IMR-90 (cell line): ENCODE measurements at regions not wholly inside any gene's neighbourhood (a gene's known extent, or its start where the extent isn't known, plus 50 kb on each side); places are given as distances from the start of the nearest gene placed in this dataset.

ENCODE experiments used
- ATAC-seq: fragments of 200-7000 bp; cut with Tn5 transposase; 2 replicates; pipeline ENCODE4 v1.9.1; 2020; ENCODE audit warnings: low read depth, mild to moderate bottlenecking, moderate library complexity
- BruUV-seq: library from RNA; stranded (reverse); fragments of 400-500 nt; replicated peaks from 2 replicates; lab custom pipeline; 2021; lab: Mats Ljungman, UMichigan
- CTCF ChIA-PET: fragments of 300-600 bp; formaldehyde crosslinking; extraction: SDS; loops from one replicate; lab custom pipeline; 2021; ENCODE audit warnings: antibody characterized with exemption; lab: Yijun Ruan, JAX
- POLR2A ChIA-PET: fragments of 300-600 bp; sonication (Branson Sonifier 250); formaldehyde crosslinking; loops from one replicate; lab custom pipeline; 2022; ENCODE audit warnings: antibody characterized with exemption; ENCODE audit not compliant: unreplicated experiment; lab: Charles Lee
- DNase-seq: peaks from one replicate; pipeline ENCODE4 v3.0.0; 2013
- H2AFZ ChIP-seq: replicated peaks from 2 replicates; pipeline ENCODE3; 2013; ENCODE audit warnings: low read length, mild to moderate bottlenecking; ENCODE audit not compliant: poor library complexity
- H2AK5ac ChIP-seq: 2 replicates; pipeline ENCODE4 v1.6.1; 2013; ENCODE audit warnings: low read depth, low read length, inconsistent platforms
- H2AK9ac ChIP-seq: replicated peaks from 2 replicates; pipeline ENCODE3; 2013; ENCODE audit warnings: mild to moderate bottlenecking, low read depth, low read length, moderate library complexity; ENCODE audit not compliant: poor library complexity
- H2BK120ac ChIP-seq: 2 replicates; pipeline ENCODE4 v1.6.1; 2013; ENCODE audit warnings: low read depth, low read length, inconsistent platforms
- H2BK15ac ChIP-seq: 3 replicates; pipeline ENCODE4 v1.6.1; 2013; ENCODE audit warnings: low read depth, low read length, inconsistent platforms
- H2BK20ac ChIP-seq: 2 replicates; pipeline ENCODE4 v1.6.1; 2013; ENCODE audit warnings: low read depth, mild to moderate bottlenecking, inconsistent platforms, low read length, moderate library complexity
- H2BK5ac ChIP-seq: 2 replicates; pipeline ENCODE4 v1.6.1; 2013; ENCODE audit warnings: mild to moderate bottlenecking, low read depth, low read length, inconsistent platforms; ENCODE audit not compliant: poor library complexity, severe bottlenecking
- H3K14ac ChIP-seq: replicated peaks from 2 replicates; pipeline ENCODE4 v1.6.1; 2013; ENCODE audit warnings: low read depth, low read length, inconsistent platforms
- H3K18ac ChIP-seq: 2 replicates; pipeline ENCODE4 v1.6.1; 2013; ENCODE audit warnings: low read depth, low read length, control low read depth
- H3K23ac ChIP-seq: 2 replicates; pipeline ENCODE4 v1.6.1; 2013; ENCODE audit warnings: low read depth, low read length, inconsistent platforms
- H3K27ac ChIP-seq: 2 replicates; pipeline ENCODE4 v1.5.1; 2013; ENCODE audit warnings: mild to moderate bottlenecking, control low read depth, low read length; ENCODE audit not compliant: insufficient read depth
- H3K27me3 ChIP-seq: 2 replicates; pipeline ENCODE4 v1.6.1; 2013; ENCODE audit warnings: low read length; ENCODE audit not compliant: control insufficient read depth, insufficient read depth
- H3K36me3 ChIP-seq: 2 replicates; pipeline ENCODE4 v1.6.1; 2013; ENCODE audit warnings: low read length, mixed read lengths; ENCODE audit not compliant: control insufficient read depth, insufficient read depth
- H3K4ac ChIP-seq: 2 replicates; pipeline ENCODE4 v1.6.1; 2013; ENCODE audit warnings: low read depth, low read length, inconsistent platforms
- H3K4me1 ChIP-seq: 2 replicates; pipeline ENCODE4 v1.6.1; 2013; ENCODE audit warnings: low read length, mixed read lengths; ENCODE audit not compliant: control insufficient read depth, insufficient read depth
- H3K4me2 ChIP-seq: 2 replicates; pipeline ENCODE4 v1.6.1; 2013; ENCODE audit warnings: low read depth, mild to moderate bottlenecking, control low read depth, low read length, moderate library complexity
- H3K4me3 ChIP-seq: 2 replicates; pipeline ENCODE4 v1.5.1; 2013; ENCODE audit warnings: low read depth, mild to moderate bottlenecking, control low read depth, low read length, moderate library complexity; ENCODE audit not compliant: insufficient read depth
- H3K56ac ChIP-seq: 2 replicates; pipeline ENCODE4 v1.6.1; 2013; ENCODE audit warnings: low read length, inconsistent platforms; ENCODE audit not compliant: insufficient read depth; ENCODE audit errors: extremely low read depth
- H3K79me1 ChIP-seq, 2 experiments: 2 replicates each; pipeline ENCODE4 v1.6.1; 2013; ENCODE audit warnings: low read length in 2 of 2, inconsistent platforms in 1 of 2, low read depth in 1 of 2
- H3K9ac ChIP-seq: 2 replicates; pipeline ENCODE4 v1.6.1; 2013; ENCODE audit warnings: low read depth, low read length, control low read depth
- H3K9me1 ChIP-seq: 2 replicates; pipeline ENCODE4 v1.6.1; 2013; ENCODE audit warnings: low read length, inconsistent platforms; ENCODE audit not compliant: insufficient read depth
- H3K9me3 ChIP-seq: 2 replicates; pipeline ENCODE4 v1.6.1; 2013; ENCODE audit warnings: low read length; ENCODE audit not compliant: control insufficient read depth, insufficient read depth
- H4K20me1 ChIP-seq: 2 replicates; pipeline ENCODE4 v1.6.1; 2013; ENCODE audit warnings: low read length, inconsistent platforms; ENCODE audit not compliant: insufficient read depth
- H4K5ac ChIP-seq: 2 replicates; pipeline ENCODE4 v1.6.1; 2013; ENCODE audit warnings: mild to moderate bottlenecking, low read depth, low read length, control low read depth
- H4K8ac ChIP-seq, 2 experiments: 2 replicates each; pipeline ENCODE4 v1.6.1; 2013; ENCODE audit warnings: low read depth in 2 of 2, low read length in 2 of 2, control low read depth in 1 of 2, inconsistent platforms in 1 of 2
- H4K91ac ChIP-seq: 2 replicates; pipeline ENCODE4 v1.6.1; 2013; ENCODE audit warnings: low read depth, low read length, inconsistent platforms; ENCODE audit not compliant: insufficient read depth
- MAZ ChIP-seq: IDR thresholded peaks from 2 replicates; pipeline ENCODE4 v1.6.1; 2012; ENCODE audit warnings: low read depth, mild to moderate bottlenecking, low read length, improper control_type of control experiment, moderate library complexity, borderline replicate concordance
- dilution Hi-C: fragments of 300-500 bp; cut with HindIII; formaldehyde crosslinking; loops from one replicate; pipeline ENCODE4 v1.14.3; 2018; ENCODE audit warnings: low sequenced_read_pairs; ENCODE audit not compliant: unreplicated experiment
- in situ Hi-C: fragments of 300-500 bp; cut with MboI; formaldehyde crosslinking; loops from 3 replicates; pipeline ENCODE4 v1.14.3; 2019; ENCODE audit warnings: low sequenced_read_pairs, inconsistent platforms, mixed read lengths
- intact Hi-C: fragments of 100-400 bp; cut with micrococcal nuclease; formaldehyde crosslinking; loops from 2 replicates; pipeline ENCODE4 v1.10.0; 2022
- TF ChIP-seq, protein P1 (sequence below): conservative IDR thresholded peaks from 2 replicates; pipeline ENCODE4 v1.5.1; 2012; ENCODE audit warnings: mild to moderate bottlenecking, low read depth, low read length, improper control_type of control experiment

DNA sequence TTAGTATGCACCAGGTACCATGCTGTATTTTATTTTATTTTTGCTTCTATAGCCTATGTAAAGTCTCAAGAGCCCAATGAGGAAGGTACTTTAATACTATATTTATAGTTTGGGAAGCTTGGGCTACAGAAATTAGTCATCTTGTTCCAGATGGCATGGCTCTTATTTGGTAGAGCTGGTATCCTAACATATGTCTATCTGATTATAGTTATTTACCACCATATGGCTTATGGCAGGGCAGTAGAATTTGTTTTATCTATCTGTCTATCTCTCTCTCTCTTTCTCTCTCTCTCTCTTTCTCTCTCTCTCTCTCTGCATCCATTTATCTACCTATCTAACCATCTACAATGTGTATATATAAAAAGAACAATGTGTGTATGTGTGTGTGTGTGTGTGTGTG lies 1293.7 kb upstream of the SLC39A10 start:
- Histone ChIP-seq H3K9me3 (0 out of 2 replicates have a peak, but pooled peaks cover 2% of the 10 kb centered on the region), H3K79me1 (no peaks in the 10 kb centered on the region), H2AFZ (no peak overlapping the region), H3K23ac (no peak overlapping the region), H2BK20ac (no peak overlapping the region), H3K4ac (no peak overlapping the region), H3K4me1 (no peaks in the 10 kb centered on the region), H2AK5ac (no peak overlapping the region), H3K36me3 (no peaks in the 10 kb centered on the region), H3K4me2 (no peak overlapping the region), H3K9ac (no peak overlapping the region), H2BK15ac (no peak overlapping the region), H3K4me3 (no peak overlapping the region), H3K18ac (no peak overlapping the region), H3K14ac (no peak overlapping the region), H3K9me1 (no peaks in the 10 kb centered on the region), H2BK120ac (no peak overlapping the region), H4K5ac (no peak overlapping the region), H3K56ac (no peak overlapping the region), H2AK9ac (no peak overlapping the region), H2BK5ac (no peak overlapping the region), H3K27ac (no peak overlapping the region), H4K20me1 (no peaks in the 10 kb centered on the region), H3K27me3 (no peaks in the 10 kb centered on the region), H4K91ac (no peak overlapping the region), H4K8ac (no peak overlapping the region)
- ChIA-PET POLR2A (no interaction called here), CTCF (no interaction called here)
- intact Hi-C loops (no loop called here), in situ Hi-C loops (no loop called here), dilution Hi-C loops (no loop called here)
- DNase-seq (no peak), ATAC-seq (no peak)
- TF ChIP-seq, protein P1, sequence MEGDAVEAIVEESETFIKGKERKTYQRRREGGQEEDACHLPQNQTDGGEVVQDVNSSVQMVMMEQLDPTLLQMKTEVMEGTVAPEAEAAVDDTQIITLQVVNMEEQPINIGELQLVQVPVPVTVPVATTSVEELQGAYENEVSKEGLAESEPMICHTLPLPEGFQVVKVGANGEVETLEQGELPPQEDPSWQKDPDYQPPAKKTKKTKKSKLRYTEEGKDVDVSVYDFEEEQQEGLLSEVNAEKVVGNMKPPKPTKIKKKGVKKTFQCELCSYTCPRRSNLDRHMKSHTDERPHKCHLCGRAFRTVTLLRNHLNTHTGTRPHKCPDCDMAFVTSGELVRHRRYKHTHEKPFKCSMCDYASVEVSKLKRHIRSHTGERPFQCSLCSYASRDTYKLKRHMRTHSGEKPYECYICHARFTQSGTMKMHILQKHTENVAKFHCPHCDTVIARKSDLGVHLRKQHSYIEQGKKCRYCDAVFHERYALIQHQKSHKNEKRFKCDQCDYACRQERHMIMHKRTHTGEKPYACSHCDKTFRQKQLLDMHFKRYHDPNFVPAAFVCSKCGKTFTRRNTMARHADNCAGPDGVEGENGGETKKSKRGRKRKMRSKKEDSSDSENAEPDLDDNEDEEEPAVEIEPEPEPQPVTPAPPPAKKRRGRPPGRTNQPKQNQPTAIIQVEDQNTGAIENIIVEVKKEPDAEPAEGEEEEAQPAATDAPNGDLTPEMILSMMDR: no peak
- TF ChIP-seq MAZ: no peak
- BruUV-seq: no TSS peak
